Heart left ventricle (tissue), 16 donors: ENCODE measurements at regions not wholly inside any gene's neighbourhood (a gene's known extent, or its start where the extent isn't known, plus 50 kb on each side); places are given as distances from the start of the nearest gene placed in this dataset.

ENCODE experiments used
- ATAC-seq, 4 donors: fragments of 200-7000 bp; cut with Tn5 transposase; one replicate each; pipeline ENCODE4 v1.9.1; 2020 to 2022; ENCODE audit warnings: moderate library complexity in 4 of 4, mild to moderate bottlenecking in 3 of 4, moderate number of reproducible peaks in 1 of 4
- DNase-seq, 5 donors: peaks; one replicate each; pipeline ENCODE4 v3.0.0-alpha.2; 2020
- H3K27ac ChIP-seq, 12 donors: fragments of 200-600 bp; sonication (generic) in 4 of 12; one replicate each; pipeline versions ENCODE4 v1.5.0 to v1.8.0; 2016 to 2022; ENCODE audit warnings: mild to moderate bottlenecking in 2 of 12
- H3K27me3 ChIP-seq, 9 donors: fragments of 200-600 bp; sonication (generic) in 2 of 9; one replicate each; pipeline versions ENCODE4 v1.5.1 to v1.8.0; 2016 to 2022; ENCODE audit warnings: mild to moderate bottlenecking in 3 of 9
- H3K36me3 ChIP-seq, 9 donors: fragments of 200-600 bp; sonication (generic) in 2 of 9; one replicate each; pipeline versions ENCODE4 v1.5.0 to v1.8.0; 2018 to 2022; ENCODE audit warnings: mild to moderate bottlenecking in 2 of 9
- H3K4me1 ChIP-seq, 12 donors: fragments of 200-600 bp; sonication (generic) in 4 of 12; one replicate each; pipeline versions ENCODE4 v1.5.0 to v1.8.0; 2016 to 2022; ENCODE audit warnings: mild to moderate bottlenecking in 3 of 12
- H3K4me3 ChIP-seq, 12 donors: fragments of 200-600 bp; sonication (generic) in 4 of 12; one replicate each; pipeline versions ENCODE4 v1.5.0 to v1.8.0; 2017 to 2022; ENCODE audit warnings: mild to moderate bottlenecking in 9 of 12, moderate library complexity in 4 of 12
- H3K9me3 ChIP-seq, 12 donors: fragments of 200-600 bp; sonication (generic) in 4 of 12; one replicate each; pipeline versions ENCODE4 v1.5.0 to v1.8.0; 2016 to 2022; ENCODE audit warnings: mild to moderate bottlenecking in 1 of 12
- CTCF ChIP-seq, 12 donors: fragments of 200-600 bp; sonication (generic) in 4 of 12; IDR thresholded peaks; one replicate each; pipeline versions ENCODE4 v1.5.0 to v1.8.0; 2018 to 2022; ENCODE audit warnings: antibody characterized with exemption in 12 of 12, mild to moderate bottlenecking in 5 of 12
- POLR2A ChIP-seq, 2 donors: fragments of 450-650 bp; IDR thresholded peaks; one replicate each; pipeline ENCODE4 v1.6.1; 2017; ENCODE audit warnings: antibody characterized with exemption in 2 of 2, mild to moderate bottlenecking in 2 of 2, moderate library complexity in 2 of 2
- WGBS, 4 donors: extraction: QIAGEN DNeasy Blood & Tissue Kit in 2 of 4; methylation state at CpG; one replicate each; pipeline versions ENCODE4 v1.1.5 to v1.1.7; 2013 to 2018; 5-methylcytosine and 5-hydroxymethylcytosine counted together
- intact Hi-C, 10 donors: fragments of 100-400 bp; cut with DNase I; formaldehyde crosslinking; loops; one replicate each; pipeline versions ENCODE4 v1.11.1 to v1.14.2; 2022
- donor health status: ischemic (EF 13 %, LVEDD 7.1; RV severe dilation, severe dysfunction).
- donor health status: healthy with polysubstance abuse.
- donor health status: DM: no; HTN: yes; CAD: no.
- donor health status: DM: no; HTN: no; CAD: no.
- donor health status: ischemic (EF 25% LVEDD 6.9; RV normal size, moderate dysfunction).
- donor health status: ischemic (EF 25% LVEDD 5.7; RV mildly dilated, moderate dysfunction).
- donor health status: healthy.
- donor health status: DM: yes; HTN: yes; CAD: no.
- donor health status: ischemic (EF 35%, LVEDD 5.7; RV mildly dilated, moderate dysfunction).
- donor health status: nonischemic (EF 11% LVEDD 7.7; RV severe dilation, severe dysfunction).
- donor health status: DM: yes; HTN: yes; CAD: no.
- donor health status: PGD.
- donor health status: ischemic (EF 29% LVEDD 5.4; RV normal size, mild dysfunction).
- donor health status: nonischemic (EF 23%, LVEDD 6.1; RV moderate dilation, normal function).

- no peak for ATAC-seq
- no peak for DNase-seq
- 70 to 76% (median 73%) methylated on average over 10 to 11 of the region's 11 CpGs for WGBS, 4 donors
- no peak for TF ChIP-seq CTCF (IDR thresholded peaks at IDR 0.05)
- no peak for TF ChIP-seq POLR2A (IDR thresholded peaks at IDR 0.05)
- Histone ChIP-seq H3K4me3 (no peak overlapping the region), H3K4me1 (no peaks in the 10 kb centered on the region), H3K27ac (no peak overlapping the region), H3K9me3 (no peaks in the 10 kb centered on the region), H3K27me3 (no peaks in the 10 kb centered on the region), H3K36me3 (no peaks in the 10 kb centered on the region)
- intact Hi-C loops: no loop called here
Observed at GRCh38 chr12:107397890-107398500, 287.6 kb upstream of the PWP1 start.

DNA sequence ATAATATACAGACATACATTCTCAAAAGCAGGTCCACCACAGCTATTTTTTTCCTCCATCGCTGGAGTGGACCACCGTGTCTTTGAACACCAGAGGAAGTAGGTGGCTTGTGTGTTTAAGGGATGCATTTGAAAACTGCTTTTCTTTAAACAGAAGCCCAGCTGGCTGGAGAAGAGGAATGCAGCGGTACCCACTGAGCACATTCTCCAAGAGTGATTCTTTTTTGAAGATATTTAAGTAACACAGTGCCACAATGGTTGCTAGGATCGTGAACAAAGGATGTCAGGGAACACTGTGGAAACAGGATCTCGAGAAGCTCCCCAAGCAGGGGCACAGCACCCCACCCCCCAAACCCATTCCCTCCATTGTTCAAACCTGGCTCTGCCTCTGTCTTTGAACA lies 286.6 kb upstream of the PWP1 start:
- no peak for TF ChIP-seq POLR2A (IDR thresholded peaks at IDR 0.05)
- TF ChIP-seq CTCF (IDR thresholded peaks at IDR 0.05): no peak
- WGBS, 4 donors: 76 to 85% (median 78%) methylated on average over 5 of the region's 5 CpGs
- Histone ChIP-seq H3K36me3 (no peaks in the 10 kb centered on the region), H3K4me1 (no peaks in the 10 kb centered on the region), H3K27me3 (no peaks in the 10 kb centered on the region), H3K9me3 (no peaks in the 10 kb centered on the region), H3K4me3 (no peak overlapping the region), H3K27ac (no peak overlapping the region)
- no peak for ATAC-seq
- DNase-seq: no peak
- intact Hi-C loops: no loop called here

DNA sequence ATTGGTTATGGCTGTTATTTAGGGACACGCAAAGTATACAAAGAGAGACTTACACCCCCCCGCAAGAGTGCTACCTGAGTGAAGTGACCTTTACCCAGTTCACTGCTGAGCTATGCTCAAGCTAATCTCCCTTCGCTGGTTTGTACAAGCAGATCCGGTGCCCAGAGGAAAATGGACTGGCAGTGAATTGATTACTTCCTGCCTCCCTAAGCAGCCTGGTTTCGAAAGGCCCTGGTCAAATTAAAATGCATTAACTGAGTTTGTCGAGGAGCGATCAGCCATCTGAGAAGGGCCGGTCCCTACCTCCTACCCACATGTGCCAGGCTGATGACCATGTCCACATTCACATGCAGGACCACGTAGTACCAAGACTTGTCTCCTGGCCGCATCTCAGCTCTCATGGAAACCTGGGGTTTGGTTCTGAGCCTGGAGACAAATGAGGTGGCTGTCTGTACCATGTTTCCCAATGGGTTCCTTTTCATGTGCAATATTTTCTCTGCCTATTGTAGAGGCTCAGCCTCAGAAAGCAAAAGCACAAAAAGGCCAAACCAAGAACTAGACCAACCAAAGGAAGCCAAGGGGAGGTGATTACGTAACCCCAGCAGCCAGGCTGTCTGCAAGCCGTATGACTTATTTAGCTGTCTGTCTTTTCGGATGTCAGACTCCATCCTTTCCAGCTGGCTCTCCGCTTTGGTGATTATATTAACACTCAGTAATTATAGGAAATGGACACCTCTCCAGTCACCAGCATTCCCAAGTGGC lies 284.7 kb upstream of the PWP1 start:
- intact Hi-C loops: loop anchor here in 6 of 10 donors (5.0 to 10.0 kb wide), 3 partner anchors 206 to 269 kb away; no protein-coding TSS in a partner anchor
- ATAC-seq (peak in 1 of 4 donors; percentile 74), DNase-seq (no peak)
- Histone ChIP-seq H3K4me1 (peaks cover 0 to 3% (median 0%) of the 10 kb centered on the region in 12 donors), H3K27me3 (no peaks in the 10 kb centered on the region), H3K9me3 (no peaks in the 10 kb centered on the region), H3K36me3 (no peaks in the 10 kb centered on the region), H3K27ac (no peak overlapping the region), H3K4me3 (no peak overlapping the region)
- TF ChIP-seq CTCF (IDR thresholded peaks at IDR 0.05): no peak
- no peak for TF ChIP-seq POLR2A (IDR thresholded peaks at IDR 0.05)
- WGBS, 4 donors: 68 to 76% (median 73%) methylated on average over 14 of the region's 14 CpGs
